ENCODE measurements at regions not wholly inside any gene's neighbourhood (a gene's known extent, or its start where the extent isn't known, plus 50 kb on each side); places are given as distances from the start of the nearest gene placed in this dataset.

GRCh38 chr3:164380156-164380555, 698.1 kb downstream of the SI start:
- 0 out of 2 replicates have a peak, but pooled peaks cover 4% of the 10 kb centered on the region for H3K9me2 ChIP-seq (ENCODE audit: low read depth, low read length)
- no peak overlapping the region for H3K4me2 ChIP-seq (ENCODE audit: low read length)
- no peak overlapping the region for H3K4me3 ChIP-seq (ENCODE audit: low read depth, low read length, poor library complexity, severe bottlenecking)
- H3K4me1 ChIP-seq (ENCODE audit: insufficient read depth, low read length, severe bottlenecking), result no peaks in the 10 kb centered on the region
- no peaks in the 10 kb centered on the region for H3K9me3 ChIP-seq (ENCODE audit: low read length)
- H3K27ac ChIP-seq (ENCODE audit: low read depth, low read length, poor library complexity, severe bottlenecking), result no peak overlapping the region
- no peaks in the 10 kb centered on the region for H3F3A ChIP-seq (ENCODE audit: insufficient read depth, low read length)
- H3K27me3 ChIP-seq (ENCODE audit: insufficient read depth, low read length), result no peaks in the 10 kb centered on the region
- no peak overlapping the region for H2AFZ ChIP-seq (ENCODE audit: low read length)
- TF ChIP-seq EZH2 (IDR thresholded peaks at IDR 0.05; ENCODE audit: borderline replicate concordance, low read length), result no peak
- no peak for TF ChIP-seq CTCF (IDR thresholded peaks at IDR 0.05; ENCODE audit: low read length)
- H3K9ac ChIP-seq (ENCODE audit: low read length), result no peak overlapping the region
- no peaks in the 10 kb centered on the region for H3K79me2 ChIP-seq (ENCODE audit: insufficient read depth, low read length)
- H4K20me1 ChIP-seq (ENCODE audit: insufficient read depth, low read length), result no peaks in the 10 kb centered on the region
- no peaks in the 10 kb centered on the region for H3K36me3 ChIP-seq (ENCODE audit: insufficient read depth, low read length)

DNA sequence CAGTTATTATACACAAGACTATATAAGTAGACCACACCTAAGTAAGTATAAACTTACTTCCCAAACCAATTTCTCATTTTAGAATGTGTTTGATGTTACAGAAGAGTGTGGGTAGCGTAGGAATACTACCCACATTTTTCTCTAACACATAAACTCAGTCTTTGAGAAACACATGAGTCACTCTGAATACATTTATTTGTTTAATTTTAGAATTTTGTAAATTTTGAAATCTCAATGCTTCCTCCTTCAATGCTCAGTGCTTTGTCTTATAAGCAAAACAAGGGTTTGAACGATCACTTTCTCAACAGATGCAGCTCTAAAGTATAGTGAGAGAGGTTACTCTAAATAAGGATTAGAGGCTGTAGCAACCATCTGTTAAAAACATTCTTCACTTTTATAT, 700.8 kb downstream of the SI start:
- no peak overlapping the region for H3K4me3 ChIP-seq (ENCODE audit: low read depth, low read length, poor library complexity, severe bottlenecking)
- no peak overlapping the region for H3K27ac ChIP-seq (ENCODE audit: low read depth, low read length, poor library complexity, severe bottlenecking)
- H3K9me2 ChIP-seq (ENCODE audit: low read depth, low read length), result no peaks in the 10 kb centered on the region
- H2AFZ ChIP-seq (ENCODE audit: low read length), result no peak overlapping the region
- H3F3A ChIP-seq (ENCODE audit: insufficient read depth, low read length), result no peaks in the 10 kb centered on the region
- no peak overlapping the region for H3K4me2 ChIP-seq (ENCODE audit: low read length)
- TF ChIP-seq CTCF (IDR thresholded peaks at IDR 0.05; ENCODE audit: low read length) (no peak), EZH2 (IDR thresholded peaks at IDR 0.05; ENCODE audit: borderline replicate concordance, low read length) (no peak)
- H3K36me3 ChIP-seq (ENCODE audit: insufficient read depth, low read length), result no peaks in the 10 kb centered on the region
- no peaks in the 10 kb centered on the region for H3K4me1 ChIP-seq (ENCODE audit: insufficient read depth, low read length, severe bottlenecking)
- no peak overlapping the region for H3K9ac ChIP-seq (ENCODE audit: low read length)
- no peaks in the 10 kb centered on the region for H3K79me2 ChIP-seq (ENCODE audit: insufficient read depth, low read length)
- H3K9me3 ChIP-seq (ENCODE audit: low read length), result no peaks in the 10 kb centered on the region
- no peaks in the 10 kb centered on the region for H3K27me3 ChIP-seq (ENCODE audit: insufficient read depth, low read length)
- H4K20me1 ChIP-seq (ENCODE audit: insufficient read depth, low read length), result no peaks in the 10 kb centered on the region

DNA sequence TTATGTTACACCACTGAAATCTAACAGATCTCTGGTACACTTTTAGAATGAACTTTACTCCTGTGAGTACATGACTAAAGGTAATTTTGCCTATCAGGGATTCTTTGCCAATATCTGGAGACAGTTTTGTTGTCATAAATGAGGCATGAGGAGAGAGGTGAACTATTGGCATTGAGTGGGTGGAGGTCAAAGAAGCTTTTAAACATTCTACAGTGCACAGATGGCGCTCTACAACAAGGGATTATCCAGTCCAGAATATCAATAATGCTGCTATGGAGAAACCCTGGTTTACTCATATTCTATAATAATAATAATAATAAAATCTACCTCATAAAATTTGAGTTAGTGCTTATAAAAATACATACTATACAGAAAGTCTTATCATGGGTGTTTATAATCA, 702.3 kb downstream of the SI start:
- no peaks in the 10 kb centered on the region for H3K9me2 ChIP-seq (ENCODE audit: low read depth, low read length)
- H3K4me1 ChIP-seq (ENCODE audit: insufficient read depth, low read length, severe bottlenecking), result no peaks in the 10 kb centered on the region
- H3K9ac ChIP-seq (ENCODE audit: low read length), result no peak overlapping the region
- no peak overlapping the region for H3K4me3 ChIP-seq (ENCODE audit: low read depth, low read length, poor library complexity, severe bottlenecking)
- no peaks in the 10 kb centered on the region for H3K79me2 ChIP-seq (ENCODE audit: insufficient read depth, low read length)
- H3K9me3 ChIP-seq (ENCODE audit: low read length), result no peaks in the 10 kb centered on the region
- H3F3A ChIP-seq (ENCODE audit: insufficient read depth, low read length), result no peaks in the 10 kb centered on the region
- no peaks in the 10 kb centered on the region for H3K36me3 ChIP-seq (ENCODE audit: insufficient read depth, low read length)
- H3K27me3 ChIP-seq (ENCODE audit: insufficient read depth, low read length), result no peaks in the 10 kb centered on the region
- TF ChIP-seq EZH2 (IDR thresholded peaks at IDR 0.05; ENCODE audit: borderline replicate concordance, low read length), result no peak
- no peak for TF ChIP-seq CTCF (IDR thresholded peaks at IDR 0.05; ENCODE audit: low read length)
- no peak overlapping the region for H2AFZ ChIP-seq (ENCODE audit: low read length)
- H3K27ac ChIP-seq (ENCODE audit: low read depth, low read length, poor library complexity, severe bottlenecking), result no peak overlapping the region
- no peaks in the 10 kb centered on the region for H4K20me1 ChIP-seq (ENCODE audit: insufficient read depth, low read length)
- no peak overlapping the region for H3K4me2 ChIP-seq (ENCODE audit: low read length)
